ENCODE measurements at regions not wholly inside any gene's neighbourhood (a gene's known extent, or its start where the extent isn't known, plus 50 kb on each side); places are given as distances from the start of the nearest gene placed in this dataset.

DNA sequence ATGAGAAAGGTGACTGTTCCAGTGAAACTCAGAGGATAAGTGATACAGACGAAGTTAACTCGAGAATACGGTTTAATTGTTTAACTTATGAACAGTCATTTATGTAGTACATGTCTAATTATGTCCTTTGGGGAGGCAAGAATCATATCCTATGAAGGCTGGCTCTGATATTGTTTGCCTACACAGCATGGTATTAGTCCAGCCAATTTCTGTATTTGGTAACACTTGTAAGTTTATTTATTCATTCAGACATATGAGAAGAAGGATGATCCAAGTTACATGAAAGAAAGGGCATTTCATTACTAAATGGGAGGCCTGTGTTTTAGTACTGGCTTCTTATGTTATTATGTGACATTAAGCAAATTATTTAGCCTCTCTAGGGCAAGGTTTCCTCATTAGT is 199.7 kb downstream of the NNT start:
- TF ChIP-seq CTCF (IDR thresholded peaks at IDR 0.05) (no peak), POLR2A (IDR thresholded peaks at IDR 0.05) (no peak)

All from Peyer's patch (tissue), 4 donors.